Ovary (tissue), 3 donors: ENCODE measurements at regions not wholly inside any gene's neighbourhood (a gene's known extent, or its start where the extent isn't known, plus 50 kb on each side); places are given as distances from the start of the nearest gene placed in this dataset.

ENCODE experiments used
- CTCF ChIP-seq, 3 donors: fragments of 450-650 bp in 2 of 3; fragments of 200-600 bp in 1 of 3; IDR thresholded peaks; one replicate each; pipeline versions ENCODE4 v1.5.1 to v1.8.0; 2016 to 2022; ENCODE audit warnings: antibody characterized with exemption in 3 of 3, mild to moderate bottlenecking in 1 of 3
- EP300 ChIP-seq: sonication (generic); formaldehyde crosslinking; IDR thresholded peaks from one replicate; pipeline ENCODE4 v1.6.1; 2017; ENCODE audit warnings: antibody characterized with exemption
- POLR2A ChIP-seq: fragments of 450-650 bp; IDR thresholded peaks from one replicate; pipeline ENCODE4 v1.6.1; 2017; ENCODE audit warnings: antibody characterized with exemption, mild to moderate bottlenecking, moderate library complexity
- donor health status: DM: no; HTN: no; CAD: no.

- no peak for TF ChIP-seq POLR2A
- TF ChIP-seq CTCF (IDR thresholded peaks at IDR 0.05) = no peak
- TF ChIP-seq EP300 = no peak
These were observed 274.0 kb upstream of the POU3F2 start for GRCh38 chr6:98560418-98560817.
